ENCODE measurements at regions not wholly inside any gene's neighbourhood (a gene's known extent, or its start where the extent isn't known, plus 50 kb on each side); places are given as distances from the start of the nearest gene placed in this dataset.

DNA sequence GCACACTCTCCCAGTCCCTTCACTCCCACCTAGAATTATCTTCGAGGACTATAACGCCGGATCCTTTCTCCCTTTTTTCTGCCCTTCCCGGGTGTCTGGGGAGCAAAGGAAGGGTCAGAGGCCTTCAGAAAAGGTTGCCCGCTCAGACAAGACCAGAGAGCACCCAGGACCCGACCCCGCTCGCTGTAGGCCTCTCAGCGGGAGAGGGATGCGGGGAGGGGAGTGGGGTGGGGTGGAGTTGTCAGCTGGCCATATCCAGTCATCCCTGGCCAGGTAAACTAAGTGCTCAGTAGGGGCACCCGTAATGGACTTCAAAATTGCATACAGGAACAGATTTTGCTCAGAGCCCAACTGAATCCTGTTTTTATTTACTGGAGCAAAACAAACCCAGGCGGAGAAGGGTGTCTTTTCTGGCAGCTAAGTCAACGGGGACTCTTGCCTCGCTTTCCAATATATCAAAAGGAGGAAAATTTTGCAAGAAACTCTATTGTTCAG lies 65.0 kb downstream of the NOL4 start:
- in situ Hi-C loops (cut with MboI; ENCODE audit: low sequenced_read_pairs): no loop called here

DNA sequence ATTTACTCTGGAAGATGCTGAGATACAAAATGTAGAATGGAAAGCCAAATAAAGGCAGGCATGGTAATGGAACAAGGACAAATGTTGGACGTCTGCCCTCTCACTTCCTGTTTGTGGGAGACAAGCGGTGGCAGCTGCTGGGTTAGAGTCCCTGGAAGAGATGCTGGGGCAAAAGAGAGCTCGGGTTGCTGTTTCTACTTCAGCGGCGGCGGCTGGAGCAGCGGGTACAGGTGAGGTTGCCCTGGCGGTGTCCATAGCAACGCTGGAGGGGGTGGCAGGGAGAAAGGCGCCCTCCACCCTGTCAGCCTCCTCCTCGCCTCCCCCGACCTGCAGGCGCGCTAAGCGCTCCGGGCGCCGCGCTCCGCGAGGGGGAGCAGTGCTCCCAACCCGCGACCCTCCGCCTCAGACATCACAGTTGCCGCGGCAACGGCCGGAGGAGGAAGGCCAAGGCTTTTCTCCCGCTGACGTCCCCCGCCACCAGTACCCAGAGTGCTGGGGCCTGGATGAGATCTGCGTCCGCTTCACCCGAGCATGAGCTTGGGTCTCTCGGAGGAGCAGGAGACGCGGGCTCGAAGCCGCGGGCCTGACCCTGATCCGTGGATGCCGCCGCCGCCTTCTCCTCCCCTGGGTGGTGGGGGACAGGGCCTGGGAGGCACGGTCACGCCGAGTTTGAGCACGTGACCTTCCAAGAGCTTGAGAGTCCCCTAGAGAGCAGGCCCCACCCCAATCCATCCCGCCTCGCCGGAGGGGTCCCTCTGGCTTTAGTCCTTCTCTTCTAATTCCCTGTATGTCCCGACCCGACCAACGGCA lies 65.6 kb downstream of the NOL4 start:
- in situ Hi-C loops (cut with MboI; ENCODE audit: low sequenced_read_pairs): no loop called here

- in situ Hi-C loops (cut with MboI; ENCODE audit: low sequenced_read_pairs): no loop called here
These were observed 71.0 kb downstream of the NOL4 start for GRCh38 chr18:34153711-34154110.

- in situ Hi-C loops (cut with MboI; ENCODE audit: low sequenced_read_pairs): no loop called here
These were observed 93.7 kb downstream of the NOL4 start for GRCh38 chr18:34131006-34131405.

DNA sequence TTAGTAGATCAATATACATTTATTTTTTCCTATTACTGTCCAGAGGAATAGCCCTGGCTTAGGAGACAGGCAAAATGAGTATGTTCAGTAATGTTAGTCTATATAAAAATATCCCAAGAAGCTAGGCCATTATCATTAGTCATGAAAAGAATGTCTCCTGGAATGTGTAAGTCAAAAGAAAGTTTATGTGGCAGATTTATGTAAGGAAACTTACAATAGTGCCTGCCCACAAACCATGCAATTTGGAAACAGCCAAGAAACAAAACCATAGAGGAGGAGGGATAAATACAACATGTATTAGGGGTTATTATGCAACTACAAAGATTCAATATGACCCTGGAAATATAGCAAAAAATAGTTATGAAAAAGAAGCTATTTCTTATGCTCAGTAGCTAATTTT lies 96.3 kb downstream of the NOL4 start:
- in situ Hi-C loops (cut with MboI; ENCODE audit: low sequenced_read_pairs): no loop called here

DNA sequence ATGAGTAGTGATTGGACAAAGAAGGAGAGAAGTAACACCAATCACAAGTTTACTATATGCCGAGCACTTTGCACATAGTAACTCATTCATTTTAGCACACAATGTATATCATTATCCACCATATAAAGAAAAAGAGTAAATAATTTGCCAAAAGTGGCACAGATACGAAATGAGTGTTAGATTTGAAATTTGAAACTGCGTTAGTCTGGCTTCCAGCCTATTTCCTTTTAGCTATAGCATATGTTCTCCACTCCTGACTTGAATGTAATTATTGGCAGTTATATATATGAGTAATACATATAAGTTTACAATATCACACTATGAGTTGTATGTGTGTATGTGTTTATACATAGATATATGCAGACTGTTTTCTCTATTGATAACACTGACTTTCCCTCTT lies 98.6 kb downstream of the NOL4 start:
- in situ Hi-C loops (cut with MboI; ENCODE audit: low sequenced_read_pairs): no loop called here

DNA sequence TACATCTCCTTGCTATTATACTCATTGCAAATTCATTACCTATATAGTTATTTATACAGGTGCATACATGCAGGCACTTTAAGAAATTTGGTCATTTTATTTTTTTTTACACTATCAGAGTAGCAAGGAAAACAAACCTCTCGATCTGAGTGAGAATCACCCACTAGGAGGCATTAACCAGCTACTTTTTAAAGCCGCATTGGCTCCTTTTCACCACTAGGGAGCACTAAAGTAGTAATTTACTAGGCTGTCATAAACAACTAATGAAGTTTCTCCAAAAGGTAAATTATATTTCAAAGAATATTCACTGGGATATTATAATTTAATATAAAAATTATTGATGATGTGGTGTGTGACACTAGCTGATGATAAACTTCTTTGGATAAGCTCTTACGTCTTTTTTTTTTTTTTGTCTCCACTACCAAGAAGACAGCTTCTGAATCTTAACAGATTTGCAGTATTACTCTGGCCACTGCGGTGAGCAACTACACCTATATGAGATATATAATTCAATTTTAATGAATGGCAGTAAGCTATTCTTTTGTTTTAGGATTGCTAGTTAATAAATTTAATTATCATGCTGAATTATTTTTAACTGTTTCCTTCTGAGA lies 101.9 kb downstream of the NOL4 start:
- in situ Hi-C loops (cut with MboI; ENCODE audit: low sequenced_read_pairs): no loop called here

DNA sequence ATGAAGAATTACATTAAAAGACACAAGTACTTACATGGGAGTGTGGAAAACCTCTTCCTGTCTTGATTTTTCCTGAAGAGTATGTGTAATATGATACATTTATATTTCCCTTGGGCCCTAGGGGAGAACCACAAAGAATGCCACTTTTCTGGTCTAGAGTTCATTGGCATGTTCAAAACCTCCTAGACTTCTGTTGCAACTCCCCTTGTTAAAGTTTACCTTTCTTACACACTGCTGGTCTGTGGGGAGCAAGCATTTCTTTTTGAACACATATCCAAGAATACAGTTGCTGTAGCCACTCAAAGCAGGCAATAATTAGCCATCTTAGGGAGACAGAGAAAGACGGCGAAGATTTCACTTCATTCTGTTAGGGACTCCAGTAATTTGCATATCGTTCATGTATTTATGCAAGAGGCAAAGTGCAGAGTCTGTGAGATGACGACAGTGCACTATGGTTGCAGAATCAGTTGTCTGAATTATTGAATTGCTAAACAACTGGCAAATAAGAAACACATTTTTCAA lies 103.5 kb downstream of the NOL4 start:
- in situ Hi-C loops (cut with MboI; ENCODE audit: low sequenced_read_pairs): no loop called here

DNA sequence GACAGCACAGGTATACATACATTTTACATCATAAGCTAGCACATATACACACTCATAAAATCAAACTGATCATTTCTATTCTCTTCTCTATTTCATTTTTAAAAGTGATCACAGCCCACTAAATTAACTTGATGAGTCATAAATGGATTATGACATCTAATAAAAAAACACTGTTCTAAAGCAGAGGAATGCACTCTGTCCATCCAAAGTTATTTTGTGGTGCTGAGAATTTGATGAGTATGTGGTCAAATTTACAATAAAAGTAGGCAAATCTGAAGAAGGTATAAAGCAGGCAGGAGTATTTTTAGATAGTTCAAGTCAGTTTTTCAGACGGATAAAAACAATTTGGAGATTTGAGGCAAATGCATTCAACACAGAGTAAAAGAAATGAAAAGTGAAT lies 104.4 kb downstream of the NOL4 start:
- in situ Hi-C loops (cut with MboI; ENCODE audit: low sequenced_read_pairs): no loop called here

GRCh38 chr18:34117319-34117718 lies 107.4 kb downstream of the NOL4 start:
- in situ Hi-C loops (cut with MboI; ENCODE audit: low sequenced_read_pairs): no loop called here

- in situ Hi-C loops (cut with MboI; ENCODE audit: low sequenced_read_pairs): no loop called here
These were observed 109.2 kb downstream of the NOL4 start for GRCh38 chr18:34115409-34116081.

- in situ Hi-C loops (cut with MboI; ENCODE audit: low sequenced_read_pairs): no loop called here
These were observed 109.7 kb downstream of the NOL4 start for GRCh38 chr18:34114996-34115395.

- in situ Hi-C loops (cut with MboI; ENCODE audit: low sequenced_read_pairs): no loop called here
These were observed 116.5 kb downstream of the NOL4 start for GRCh38 chr18:34108206-34108605.

DNA sequence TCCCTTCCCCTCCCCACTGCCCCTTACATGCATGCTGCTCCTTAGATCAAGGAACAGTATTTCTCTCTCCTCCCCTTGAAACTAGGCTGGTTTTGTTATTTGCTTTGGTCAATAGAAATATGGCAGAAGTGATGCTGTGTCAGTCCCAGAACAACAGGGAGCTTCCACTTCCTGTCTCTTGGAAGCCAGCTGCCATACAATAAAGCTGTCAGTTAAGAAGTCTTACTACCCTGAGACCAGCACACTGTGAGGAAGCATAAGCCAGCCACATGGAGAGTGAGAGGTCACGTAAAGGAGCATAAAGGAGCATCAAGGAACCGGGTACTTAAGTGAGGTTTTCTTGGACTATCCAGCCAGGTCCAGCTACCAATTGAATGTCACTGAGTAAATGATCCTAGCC lies 126.6 kb downstream of the NOL4 start:
- in situ Hi-C loops (cut with MboI; ENCODE audit: low sequenced_read_pairs): no loop called here

DNA sequence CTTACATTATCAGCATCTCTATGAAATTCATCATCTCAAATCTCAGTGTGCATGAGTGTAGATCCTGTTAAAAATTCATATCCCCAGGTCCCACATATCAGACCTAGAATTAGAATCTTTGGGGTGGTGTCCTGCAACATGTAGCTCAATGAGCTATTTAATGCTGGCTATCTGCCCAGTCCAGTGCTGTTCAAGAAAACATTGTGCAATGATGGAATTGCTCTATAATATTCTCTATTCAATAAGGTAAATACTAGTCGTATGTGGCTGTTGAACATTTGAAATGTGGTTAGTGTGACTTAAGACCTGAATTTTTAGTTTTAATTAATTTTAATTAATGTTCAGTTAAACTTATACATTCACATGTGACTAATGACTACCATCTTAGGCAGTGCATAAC lies 127.4 kb downstream of the NOL4 start:
- in situ Hi-C loops (cut with MboI; ENCODE audit: low sequenced_read_pairs): no loop called here

GRCh38 chr18:34094148-34094547 lies 130.6 kb downstream of the NOL4 start:
- in situ Hi-C loops (cut with MboI; ENCODE audit: low sequenced_read_pairs): no loop called here

GRCh38 chr18:34092796-34093195 lies 131.9 kb downstream of the NOL4 start:
- in situ Hi-C loops (cut with MboI; ENCODE audit: low sequenced_read_pairs): no loop called here

DNA sequence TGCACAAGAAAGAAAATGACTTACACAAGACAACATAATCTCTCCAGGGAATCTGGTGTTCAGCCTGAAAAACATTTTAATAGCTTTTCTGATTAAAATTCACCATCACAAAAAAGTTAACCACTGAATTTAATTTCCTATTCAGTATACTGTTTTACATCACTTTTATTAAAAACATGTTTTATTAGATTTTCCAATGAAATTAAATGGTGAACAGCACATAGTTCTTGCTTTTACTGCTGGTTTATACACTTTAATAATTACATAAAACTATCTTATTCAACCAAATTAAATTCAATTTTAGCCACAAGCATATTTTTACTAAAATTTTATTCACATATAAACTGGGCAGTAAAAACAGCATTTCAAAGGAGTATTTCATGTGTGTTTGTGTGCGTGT lies 138.3 kb downstream of the NOL4 start:
- in situ Hi-C loops (cut with MboI; ENCODE audit: low sequenced_read_pairs): no loop called here

DNA sequence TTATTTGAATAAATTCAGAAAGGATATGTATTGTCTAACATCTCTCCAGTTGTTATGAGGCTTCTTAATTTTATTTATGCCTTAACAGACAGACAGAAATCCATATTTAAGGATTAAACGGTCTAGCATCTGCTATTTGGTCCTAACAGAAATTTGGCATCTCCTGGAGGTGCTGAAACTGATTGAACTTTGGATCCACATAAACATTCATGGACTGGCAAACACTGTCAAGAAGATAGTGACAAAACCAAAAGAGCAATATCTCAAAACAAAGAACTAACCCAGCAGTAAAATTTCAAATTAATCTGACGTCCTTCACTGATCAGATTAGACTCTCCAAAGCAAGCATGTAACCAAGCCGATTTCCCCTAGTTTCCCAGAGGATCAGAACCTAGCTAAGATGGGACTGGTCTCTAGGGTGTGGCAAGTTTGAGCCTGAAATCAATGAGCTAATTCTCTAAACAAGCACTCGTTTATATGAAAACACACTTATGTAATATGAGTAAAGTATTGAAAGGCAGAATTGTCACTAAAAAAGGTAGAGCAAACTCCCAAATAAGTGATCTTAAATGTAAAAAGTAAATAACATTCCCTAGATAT lies 139.5 kb downstream of the NOL4 start:
- in situ Hi-C loops (cut with MboI; ENCODE audit: low sequenced_read_pairs): no loop called here

DNA sequence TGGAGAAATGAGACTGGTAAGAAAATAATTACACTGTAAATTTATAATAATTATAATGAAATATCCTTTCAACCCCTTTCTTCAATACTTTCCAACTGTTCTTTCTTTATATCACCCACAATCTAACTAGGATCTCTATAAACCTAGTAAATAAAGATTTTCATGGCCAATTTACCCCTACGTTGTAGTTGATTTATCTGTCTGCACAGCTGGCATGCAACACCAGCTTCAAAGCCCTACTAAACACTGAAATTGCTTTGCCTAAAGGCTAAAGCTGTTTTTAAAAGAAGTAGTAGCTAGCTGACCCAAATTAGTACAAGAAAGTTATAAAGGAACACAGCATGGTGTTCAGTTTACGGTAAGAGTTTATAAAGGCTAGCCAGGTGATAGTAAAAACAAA lies 140.1 kb downstream of the NOL4 start:
- in situ Hi-C loops (cut with MboI; ENCODE audit: low sequenced_read_pairs): no loop called here

- in situ Hi-C loops (cut with MboI; ENCODE audit: low sequenced_read_pairs): no loop called here
These were observed 140.7 kb downstream of the NOL4 start for GRCh38 chr18:34083910-34084535.
